HG03108 (cell line): ENCODE measurements at regions not wholly inside any gene's neighbourhood (a gene's known extent, or its start where the extent isn't known, plus 50 kb on each side); places are given as distances from the start of the nearest gene placed in this dataset.
"Not testable (repeated sequence)": the region's sequence is repeated elsewhere in the genome, so short reads cannot be mapped to it uniquely, and the experiment has no call there.

Experiments
- ATAC-seq: cut with Tn5 transposase; IDR thresholded peaks from one replicate; pipeline ENCODE4 v1.9.1; 2021; ENCODE audit warnings: moderate library complexity; ENCODE audit not compliant: unreplicated experiment

GRCh38 chr7:148507787-148508186, 82.8 kb upstream of the C7orf33 start:
- no peak for ATAC-seq

DNA sequence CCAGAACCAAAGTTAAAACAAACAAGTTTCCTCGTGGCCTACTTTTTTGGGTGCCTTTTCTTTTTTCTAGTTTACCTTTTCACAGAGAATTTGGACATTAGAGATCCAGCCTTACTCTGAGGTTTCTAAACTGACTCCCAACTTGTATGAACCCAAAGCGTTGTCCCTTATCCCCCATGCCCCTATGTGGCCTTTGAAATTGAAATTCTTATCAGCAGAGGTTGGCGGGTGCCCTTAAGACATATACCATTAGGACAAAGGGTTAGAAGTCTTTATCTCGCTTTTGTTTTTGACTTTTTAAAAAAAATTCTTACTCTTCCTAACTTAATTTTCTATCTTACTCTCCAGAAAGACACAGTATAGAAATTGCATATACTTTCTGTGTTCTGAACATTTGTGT, 76.3 kb upstream of the C7orf33 start:
- no peak for ATAC-seq

- ATAC-seq = no peak
Observed at GRCh38 chr7:148515237-148515636, 75.3 kb upstream of the C7orf33 start.

DNA sequence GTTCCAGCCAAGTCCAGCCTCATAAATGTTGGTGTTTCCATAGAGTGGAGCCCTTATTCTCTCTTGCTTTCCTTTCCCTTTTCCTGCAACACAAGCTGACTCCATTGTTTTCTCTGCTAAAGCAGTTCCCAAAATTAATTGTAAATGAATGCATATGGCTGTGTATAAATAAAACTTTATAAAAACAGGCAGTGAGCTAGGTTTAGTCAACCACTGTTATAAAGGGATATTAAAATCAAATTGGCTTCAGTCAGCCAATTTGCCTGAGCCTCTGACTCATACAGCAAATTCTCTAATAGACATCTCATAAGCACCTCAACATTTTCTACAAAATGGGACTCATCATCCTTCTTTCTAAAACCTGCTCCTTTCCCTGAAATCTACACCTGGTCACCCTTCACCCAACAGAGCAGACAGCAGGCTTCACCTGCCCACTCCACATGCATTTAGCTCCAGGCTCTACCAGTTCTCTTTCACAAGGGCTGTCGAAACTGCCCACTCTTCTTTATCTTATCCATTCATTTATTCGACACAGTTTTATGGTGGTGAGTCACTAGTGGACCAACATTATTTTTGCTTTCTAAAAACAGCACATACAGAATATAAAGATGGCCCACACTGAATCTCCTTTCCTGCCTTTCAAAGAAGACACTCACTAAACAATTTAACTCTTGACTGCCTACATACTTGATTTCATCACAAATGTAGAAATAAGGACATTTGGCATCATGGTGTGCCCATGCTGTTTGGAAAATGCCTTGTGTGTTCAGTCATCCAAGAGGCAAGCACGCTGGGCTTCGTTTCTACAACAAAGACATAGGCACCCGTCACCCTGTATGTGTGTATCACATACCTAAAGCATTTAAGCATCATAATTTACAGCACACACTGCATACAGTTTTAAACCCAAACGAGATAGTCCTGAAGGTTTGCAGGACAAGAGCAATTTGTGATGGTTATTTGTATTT, 74.6 kb upstream of the C7orf33 start:
- no peak for ATAC-seq

GRCh38 chr7:148519386-148519785, 71.2 kb upstream of the C7orf33 start:
- ATAC-seq = not testable (repeated sequence)

DNA sequence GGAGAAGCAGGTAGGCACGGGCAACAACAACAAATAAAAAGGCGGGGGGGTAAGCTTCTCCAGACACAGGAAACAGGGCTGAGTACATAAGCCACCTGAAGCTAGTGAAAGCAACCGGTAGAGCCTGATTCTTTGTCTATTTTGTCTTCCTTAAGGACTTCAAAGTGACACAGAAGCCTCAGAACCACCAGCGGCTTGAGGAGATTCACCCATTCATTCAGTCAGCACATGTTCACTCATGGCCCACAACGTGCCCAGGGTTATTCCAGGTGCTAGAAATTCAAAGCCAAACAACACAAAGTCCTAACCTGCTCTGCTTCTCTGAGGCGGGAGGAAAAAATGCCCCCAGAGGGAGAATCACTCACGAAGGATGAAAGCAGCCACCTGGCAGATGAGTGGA, 69.3 kb upstream of the C7orf33 start:
- no peak for ATAC-seq

- no peak for ATAC-seq
Observed at GRCh38 chr7:148523550-148523949, 67.0 kb upstream of the C7orf33 start.

DNA sequence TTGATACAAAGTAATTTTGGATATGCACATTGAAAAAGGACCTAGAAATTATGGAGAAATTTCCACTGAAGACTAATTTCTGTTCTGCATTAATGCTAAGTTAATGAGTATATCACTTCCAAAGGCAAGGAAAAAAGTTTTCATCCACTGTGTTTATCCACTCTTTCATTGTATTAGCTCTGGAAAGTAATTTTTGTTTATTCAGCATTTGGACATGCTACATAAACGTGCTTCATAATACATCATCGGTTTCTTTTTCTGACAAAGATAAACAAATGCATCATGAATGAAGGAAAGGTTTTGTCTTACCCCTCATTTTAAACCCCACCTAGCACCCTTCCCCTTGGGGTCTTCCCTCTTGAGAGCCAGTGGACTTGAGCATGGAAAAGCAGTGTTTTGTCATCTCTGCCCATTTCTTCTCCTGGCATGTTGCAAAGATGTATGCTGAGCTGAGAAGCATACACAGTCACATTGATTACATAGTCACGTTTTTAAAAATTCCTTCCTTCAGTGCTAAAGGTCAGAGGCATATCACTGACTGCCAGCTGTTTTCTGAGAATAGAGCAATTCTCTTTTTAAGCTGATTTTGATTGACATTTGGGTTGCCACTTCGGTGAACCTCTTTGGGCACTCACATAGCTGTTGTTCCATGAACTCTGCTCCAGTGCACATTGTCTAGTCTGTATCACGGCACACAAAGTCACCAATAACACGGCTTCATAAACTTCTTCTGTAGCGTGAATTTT, 65.9 kb upstream of the C7orf33 start:
- ATAC-seq = no peak

- peak; percentile 91 for ATAC-seq
Observed at GRCh38 chr7:148527717-148528168, 62.8 kb upstream of the C7orf33 start.

GRCh38 chr7:148535217-148535616, 55.3 kb upstream of the C7orf33 start:
- no peak for ATAC-seq

DNA sequence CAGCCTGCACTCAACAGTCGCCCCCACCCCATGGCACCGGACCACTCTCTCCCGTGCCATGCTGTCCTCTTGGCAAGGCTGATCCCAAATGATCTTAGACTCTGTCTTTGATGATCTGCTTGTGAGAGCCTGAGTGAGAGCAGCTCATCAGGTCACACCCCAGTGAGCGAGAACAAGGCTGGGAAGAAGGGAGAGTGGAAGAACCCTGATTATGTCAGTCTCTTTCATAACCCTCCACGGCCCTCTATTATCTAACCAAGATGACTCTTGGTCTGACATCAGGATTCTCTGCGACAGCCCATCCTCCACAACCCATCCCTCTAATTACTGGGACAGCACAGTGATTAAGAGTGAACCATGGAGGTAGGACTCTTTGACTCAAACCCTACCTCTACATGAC, 53.1 kb upstream of the C7orf33 start:
- ATAC-seq = no peak

DNA sequence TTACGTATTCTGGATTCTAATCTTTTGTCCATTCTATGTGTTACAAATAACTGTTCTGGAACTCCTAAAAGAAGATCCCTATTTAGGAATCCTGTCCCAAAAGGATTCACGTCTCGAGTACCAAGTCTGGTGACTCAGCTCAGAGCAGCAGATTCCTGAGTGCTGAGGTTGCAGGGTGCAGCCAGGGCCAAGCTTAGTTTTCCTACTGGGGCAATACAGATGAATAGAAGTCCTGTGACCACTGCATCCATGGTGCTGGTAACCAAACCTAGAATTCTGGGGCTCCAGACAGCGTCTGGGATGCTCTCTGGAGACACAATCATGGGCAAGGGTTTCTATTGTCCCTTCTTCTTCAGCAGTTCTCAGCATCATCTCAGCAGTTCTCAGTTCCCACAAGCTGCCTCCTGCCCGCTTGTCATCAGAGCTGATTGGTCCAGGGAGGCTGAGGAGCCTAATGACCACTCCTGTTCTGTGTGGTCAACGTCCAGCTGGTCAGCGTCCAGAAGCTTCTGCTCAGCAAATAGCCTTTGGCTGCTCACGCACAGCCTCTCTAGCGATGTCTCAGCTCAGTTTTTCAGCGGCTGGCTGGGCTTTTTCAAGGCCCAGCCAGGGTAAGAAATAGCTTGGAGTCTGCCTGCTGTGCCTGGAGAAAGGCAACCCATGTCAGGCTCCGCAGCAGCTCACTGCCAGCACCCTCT, 50.4 kb upstream of the C7orf33 start:
- ATAC-seq = no peak
